GM18858 (cell line): ENCODE measurements at regions not wholly inside any gene's neighbourhood (a gene's known extent, or its start where the extent isn't known, plus 50 kb on each side); places are given as distances from the start of the nearest gene placed in this dataset.
"Not testable (repeated sequence)": the region's sequence is repeated elsewhere in the genome, so short reads cannot be mapped to it uniquely, and the experiment has no call there.

Source experiments
- ATAC-seq: cut with Tn5 transposase; IDR thresholded peaks from one replicate; pipeline ENCODE4 v1.9.1; 2021; ENCODE audit not compliant: unreplicated experiment

- no peak for ATAC-seq
Observed at GRCh38 chr12:89840162-89840922, 131.7 kb upstream of the ATP2B1 start.

GRCh38 chr12:89839444-89839843 is 130.8 kb upstream of the ATP2B1 start:
- ATAC-seq, result no peak

GRCh38 chr12:89838833-89839232 is 130.2 kb upstream of the ATP2B1 start:
- ATAC-seq, result no peak

GRCh38 chr12:89836026-89836425 is 127.4 kb upstream of the ATP2B1 start:
- no peak for ATAC-seq

GRCh38 chr12:89834676-89835075 is 126.0 kb upstream of the ATP2B1 start:
- ATAC-seq, result no peak

- ATAC-seq, result no peak
Observed at GRCh38 chr12:89833337-89834252, 125.0 kb upstream of the ATP2B1 start.

- ATAC-seq, result no peak
Observed at GRCh38 chr12:89832336-89832735, 123.7 kb upstream of the ATP2B1 start.

GRCh38 chr12:89831310-89832095 is 122.9 kb upstream of the ATP2B1 start:
- no peak for ATAC-seq

GRCh38 chr12:89829434-89829975 is 120.9 kb upstream of the ATP2B1 start:
- ATAC-seq, result no peak

GRCh38 chr12:89828575-89828974 is 119.9 kb upstream of the ATP2B1 start:
- ATAC-seq, result no peak

GRCh38 chr12:89827592-89827991 is 119.0 kb upstream of the ATP2B1 start:
- ATAC-seq, result no peak

- no peak for ATAC-seq
Observed at GRCh38 chr12:89826468-89826867, 117.8 kb upstream of the ATP2B1 start.

- ATAC-seq, result no peak
Observed at GRCh38 chr12:89825591-89826449, 117.2 kb upstream of the ATP2B1 start.

- ATAC-seq, result no peak
Observed at GRCh38 chr12:89824822-89825221, 116.2 kb upstream of the ATP2B1 start.

- ATAC-seq, result not testable (repeated sequence)
Observed at GRCh38 chr12:89822992-89823391, 114.4 kb upstream of the ATP2B1 start.

- ATAC-seq, result peak; percentile 61
Observed at GRCh38 chr12:89821896-89822295, 113.3 kb upstream of the ATP2B1 start.

GRCh38 chr12:89817501-89818226 is 109.0 kb upstream of the ATP2B1 start:
- ATAC-seq, result no peak

- no peak for ATAC-seq
Observed at GRCh38 chr12:89815225-89815624, 106.6 kb upstream of the ATP2B1 start.

GRCh38 chr12:89803412-89803811 is 94.8 kb upstream of the ATP2B1 start:
- no peak for ATAC-seq
